H1 (cell line): ENCODE measurements at regions not wholly inside any gene's neighbourhood (a gene's known extent, or its start where the extent isn't known, plus 50 kb on each side); places are given as distances from the start of the nearest gene placed in this dataset.

ENCODE experiments used
- KDM4A ChIP-seq: IDR thresholded peaks from one replicate; pipeline ENCODE4 v1.7.1; 2012; ENCODE audit warnings: low read depth, mild to moderate bottlenecking, moderate library complexity, low read length, inconsistent platforms; ENCODE audit not compliant: severe bottlenecking
- MAFK ChIP-seq: IDR thresholded peaks from 2 replicates; pipeline ENCODE4 v1.6.1; 2012; ENCODE audit warnings: low read depth, mild to moderate bottlenecking, improper control_type of control experiment, low read length
- POU5F1 ChIP-seq: IDR thresholded peaks from 2 replicates; pipeline ENCODE4 v1.6.1; 2011; ENCODE audit warnings: low read depth, mild to moderate bottlenecking, low read length, moderate library complexity
- SP2 ChIP-seq: IDR thresholded peaks from 2 replicates; pipeline ENCODE4 v1.6.1; 2012; ENCODE audit warnings: mild to moderate bottlenecking, low read length, inconsistent platforms
- SP4 ChIP-seq: IDR thresholded peaks from 2 replicates; pipeline ENCODE4 v1.6.1; 2012; ENCODE audit warnings: low read length, inconsistent platforms
- SRF ChIP-seq: IDR thresholded peaks from 2 replicates; pipeline ENCODE4 v1.6.1; 2011; ENCODE audit warnings: mild to moderate bottlenecking, low read depth, low read length, moderate library complexity
- YY1 ChIP-seq: IDR thresholded peaks from 2 replicates; pipeline ENCODE4 v1.6.1; 2011; ENCODE audit warnings: low read depth, mild to moderate bottlenecking, low read length

DNA sequence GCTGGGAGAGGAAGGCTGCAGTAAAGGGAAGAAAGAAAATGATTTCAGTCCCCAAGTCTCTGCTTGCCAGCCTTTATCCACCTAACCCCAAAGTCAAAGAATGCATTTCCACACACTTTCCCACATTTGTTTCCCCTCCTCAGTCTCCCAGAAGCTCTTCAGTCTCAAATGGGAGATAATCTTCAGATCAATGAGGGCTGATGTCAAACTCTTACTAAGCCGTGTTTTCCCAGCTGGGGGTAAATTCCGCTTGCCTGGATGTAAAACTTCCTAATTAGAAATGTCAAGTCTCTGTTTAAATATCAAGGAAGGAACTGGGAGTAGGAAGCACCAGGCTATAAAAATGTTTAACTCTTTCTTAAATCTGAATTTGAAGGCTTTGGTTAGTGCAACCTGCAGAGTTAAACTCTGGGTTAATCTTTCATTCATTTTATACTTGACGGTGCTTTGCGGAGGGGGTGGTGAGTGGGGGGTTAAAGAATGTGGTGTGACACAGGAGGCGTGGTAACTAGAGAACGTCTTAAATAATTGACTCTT, 601.4 kb upstream of the ACTRT1 start (continued):
- TF ChIP-seq MAFK: no peak
- TF ChIP-seq SRF: no peak
- TF ChIP-seq SP2: no peak
- TF ChIP-seq SP4: no peak
- TF ChIP-seq YY1: no peak
- TF ChIP-seq POU5F1: no peak
- no peak for TF ChIP-seq KDM4A
- TF ChIP-seq, all 59 proteins: peak for 0
